Effector memory CD8-positive, alpha-beta T cell (primary cell): ENCODE measurements at regions not wholly inside any gene's neighbourhood (a gene's known extent, or its start where the extent isn't known, plus 50 kb on each side); places are given as distances from the start of the nearest gene placed in this dataset.
"Not testable (repeated sequence)": the region's sequence is repeated elsewhere in the genome, so short reads cannot be mapped to it uniquely, and the experiment has no call there.

Source experiments
- ATAC-seq: fragments of 150-1000 bp; cut with Tn5 transposase; replicated peaks from 2 replicates; pipeline ENCODE4 v1.10.0; 2021; ENCODE audit warnings: mild to moderate bottlenecking, moderate library complexity
- DNase-seq, 3 experiments: peaks; one replicate each; pipeline ENCODE4 v3.0.0; 2021
- H3K27ac Mint-ChIP-seq, 2 donors: one replicate each; pipeline ENCODE4 v1.8.0; 2022; ENCODE audit warnings: mild to moderate bottlenecking in 2 of 2, mixed read lengths in 2 of 2, moderate library complexity in 2 of 2
- H3K27me3 Mint-ChIP-seq, 2 donors: one replicate each; pipeline ENCODE4 v1.8.0; 2022; ENCODE audit warnings: mixed read lengths in 2 of 2
- H3K36me3 Mint-ChIP-seq: one replicate; pipeline ENCODE4 v1.8.0; 2022; ENCODE audit warnings: mild to moderate bottlenecking, moderate library complexity, mixed read lengths; ENCODE audit not compliant: insufficient read depth
- H3K4me1 Mint-ChIP-seq, 2 donors: one replicate each; pipeline ENCODE4 v1.8.0; 2022; ENCODE audit warnings: low read depth in 2 of 2, mixed read lengths in 2 of 2
- H3K4me3 Mint-ChIP-seq, 2 donors: one replicate each; pipeline ENCODE4 v1.8.0; 2022; ENCODE audit warnings: mild to moderate bottlenecking in 2 of 2, mixed read lengths in 2 of 2, moderate library complexity in 2 of 2
- H3K9me3 Mint-ChIP-seq, 2 donors: one replicate each; pipeline ENCODE4 v1.8.0; 2022; ENCODE audit warnings: mixed read lengths in 2 of 2

- ATAC-seq, result peak; percentile 59
- DNase-seq, result peak; percentile 80 to 84 (median 81)
- not testable (repeated sequence) for H3K4me3 Mint-ChIP-seq
These were observed 822.6 kb downstream of the TMEM121 start for GRCh38 chr14:106348873-106349540.

GRCh38 chr14:106349678-106350457 lies 823.5 kb downstream of the TMEM121 start:
- not testable (repeated sequence) for H3K9me3 Mint-ChIP-seq, H3K4me1 Mint-ChIP-seq, H3K27ac Mint-ChIP-seq, DNase-seq, H3K4me3 Mint-ChIP-seq, ATAC-seq, H3K36me3 Mint-ChIP-seq
- peaks cover 34 to 65% of the 10 kb centered on the region in 2 donors for H3K27me3 Mint-ChIP-seq

More at GRCh38 chr14:106348873-106349540, 822.6 kb downstream of the TMEM121 start:
- not testable (repeated sequence) for H3K27ac Mint-ChIP-seq, H3K9me3 Mint-ChIP-seq, H3K36me3 Mint-ChIP-seq, H3K4me1 Mint-ChIP-seq
- peaks cover 27 to 65% of the 10 kb centered on the region in 2 donors for H3K27me3 Mint-ChIP-seq

GRCh38 chr14:106355007-106355791 lies 828.8 kb downstream of the TMEM121 start:
- not testable (repeated sequence) for H3K9me3 Mint-ChIP-seq, ATAC-seq, DNase-seq, H3K4me3 Mint-ChIP-seq, H3K27ac Mint-ChIP-seq, H3K4me1 Mint-ChIP-seq, H3K36me3 Mint-ChIP-seq
- peaks cover 24 to 45% of the 10 kb centered on the region in 2 donors for H3K27me3 Mint-ChIP-seq

DNA sequence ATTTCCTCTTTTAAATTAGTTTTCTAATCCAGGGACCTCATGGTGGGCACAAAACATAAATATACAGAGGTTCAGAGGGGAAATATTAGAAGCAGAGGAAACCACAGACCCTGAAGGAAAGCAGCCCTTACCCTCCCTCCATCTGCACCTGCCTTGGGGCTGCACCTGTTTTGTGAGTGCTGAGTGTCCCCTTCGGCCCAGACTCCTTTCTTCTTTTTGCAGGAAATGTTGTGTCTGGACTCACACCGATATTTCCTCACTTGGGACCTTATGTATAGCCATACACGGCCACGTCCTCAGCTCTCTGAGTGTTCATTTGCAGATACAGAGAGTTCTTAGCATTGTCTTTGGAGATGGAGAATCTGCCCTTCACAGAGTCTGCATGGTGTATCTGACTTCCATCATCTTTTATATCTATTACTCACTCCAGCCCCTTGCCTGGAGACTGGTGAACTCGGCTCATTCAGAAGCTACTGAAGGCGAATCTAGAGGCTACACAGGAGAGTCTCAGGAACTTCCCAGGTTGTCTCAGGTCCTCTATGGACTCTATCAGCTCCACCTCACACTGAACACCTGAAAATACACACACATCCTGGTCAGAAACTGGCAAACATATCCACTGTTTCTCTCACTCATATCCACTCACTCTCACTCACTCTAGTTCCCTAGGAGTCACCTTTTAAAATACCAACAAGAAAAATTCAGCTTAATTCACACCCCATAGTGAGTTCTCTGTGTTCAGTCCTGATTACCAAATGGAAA lies 829.7 kb downstream of the TMEM121 start:
- H3K36me3 Mint-ChIP-seq, ATAC-seq, H3K4me1 Mint-ChIP-seq, H3K27ac Mint-ChIP-seq, DNase-seq, H3K9me3 Mint-ChIP-seq, H3K4me3 Mint-ChIP-seq: not testable (repeated sequence)
- peaks cover 25 to 46% of the 10 kb centered on the region in 2 donors for H3K27me3 Mint-ChIP-seq

- H3K27ac Mint-ChIP-seq, H3K4me1 Mint-ChIP-seq, H3K36me3 Mint-ChIP-seq, DNase-seq, H3K4me3 Mint-ChIP-seq, H3K9me3 Mint-ChIP-seq, ATAC-seq: not testable (repeated sequence)
- H3K27me3 Mint-ChIP-seq, result peaks cover 30 to 46% of the 10 kb centered on the region in 2 donors
These were observed 830.2 kb downstream of the TMEM121 start for GRCh38 chr14:106356643-106356930.

- ATAC-seq, H3K4me1 Mint-ChIP-seq, H3K36me3 Mint-ChIP-seq, H3K4me3 Mint-ChIP-seq, H3K9me3 Mint-ChIP-seq, H3K27ac Mint-ChIP-seq: not testable (repeated sequence)
- DNase-seq, result peak; percentile 45 to 48 (median 46)
- peaks cover 29 to 48% of the 10 kb centered on the region in 2 donors for H3K27me3 Mint-ChIP-seq
These were observed 832.9 kb downstream of the TMEM121 start for GRCh38 chr14:106359157-106359887.

DNA sequence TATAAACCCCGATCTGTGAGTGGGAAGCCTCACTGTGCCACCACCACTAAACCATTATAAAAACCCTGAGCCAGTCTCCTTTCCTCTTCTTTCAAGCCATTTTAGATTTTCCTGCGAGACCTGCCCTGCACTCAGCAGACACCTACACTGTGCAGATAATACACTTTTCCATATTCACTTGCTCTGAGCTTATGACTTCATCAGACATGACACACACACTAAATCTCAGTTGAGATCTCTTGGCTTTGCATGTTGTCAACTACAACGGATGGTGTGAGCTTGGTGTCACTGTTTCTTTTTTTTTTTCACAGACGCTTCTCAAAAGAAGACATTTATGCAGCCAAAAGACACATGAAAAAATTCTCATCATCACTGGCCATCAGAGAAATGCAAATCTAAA lies 839.0 kb downstream of the TMEM121 start:
- not testable (repeated sequence) for H3K4me3 Mint-ChIP-seq, ATAC-seq, DNase-seq, H3K4me1 Mint-ChIP-seq, H3K27ac Mint-ChIP-seq, H3K9me3 Mint-ChIP-seq, H3K36me3 Mint-ChIP-seq
- peaks cover 33 to 43% of the 10 kb centered on the region in 2 donors for H3K27me3 Mint-ChIP-seq

DNA sequence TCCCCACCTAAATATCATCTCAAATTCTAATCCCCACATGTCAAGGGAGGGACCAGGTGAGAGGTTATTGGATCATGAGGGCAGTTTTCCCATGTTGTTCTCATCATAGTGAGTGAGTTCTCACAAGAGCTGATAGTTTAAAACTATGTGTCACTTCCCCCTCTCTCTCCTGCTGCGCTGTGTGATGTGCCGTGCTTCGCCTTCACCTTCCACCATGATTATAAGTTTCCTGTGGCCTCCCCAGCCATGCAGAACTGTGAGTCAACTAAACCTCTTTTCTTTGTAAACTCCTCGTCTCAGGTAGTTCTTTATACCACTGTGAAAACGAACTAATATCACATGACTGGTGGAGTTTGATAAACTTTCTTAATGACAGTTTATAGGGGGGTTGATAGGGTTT lies 839.5 kb downstream of the TMEM121 start:
- ATAC-seq, H3K27ac Mint-ChIP-seq: not testable (repeated sequence)
- H3K27me3 Mint-ChIP-seq, result peaks cover 38 to 44% of the 10 kb centered on the region in 2 donors

GRCh38 chr14:106366971-106367370 lies 840.6 kb downstream of the TMEM121 start:
- not testable (repeated sequence) for H3K36me3 Mint-ChIP-seq, ATAC-seq, H3K4me1 Mint-ChIP-seq, H3K4me3 Mint-ChIP-seq, H3K27ac Mint-ChIP-seq, DNase-seq, H3K9me3 Mint-ChIP-seq
- peaks cover 35 to 47% of the 10 kb centered on the region in 2 donors for H3K27me3 Mint-ChIP-seq

More for the DNA sequence above, 839.5 kb downstream of the TMEM121 start:
- H3K9me3 Mint-ChIP-seq, H3K4me1 Mint-ChIP-seq, H3K4me3 Mint-ChIP-seq, H3K36me3 Mint-ChIP-seq, DNase-seq: not testable (repeated sequence)

- not testable (repeated sequence) for H3K27ac Mint-ChIP-seq, ATAC-seq, H3K36me3 Mint-ChIP-seq, H3K4me3 Mint-ChIP-seq, DNase-seq, H3K9me3 Mint-ChIP-seq
- H3K4me1 Mint-ChIP-seq, result peaks cover 14% of the 10 kb centered on the region in 2 donors
- H3K27me3 Mint-ChIP-seq, result peaks cover 38 to 39% of the 10 kb centered on the region in 2 donors
These were observed 843.1 kb downstream of the TMEM121 start for GRCh38 chr14:106369456-106369855.

DNA sequence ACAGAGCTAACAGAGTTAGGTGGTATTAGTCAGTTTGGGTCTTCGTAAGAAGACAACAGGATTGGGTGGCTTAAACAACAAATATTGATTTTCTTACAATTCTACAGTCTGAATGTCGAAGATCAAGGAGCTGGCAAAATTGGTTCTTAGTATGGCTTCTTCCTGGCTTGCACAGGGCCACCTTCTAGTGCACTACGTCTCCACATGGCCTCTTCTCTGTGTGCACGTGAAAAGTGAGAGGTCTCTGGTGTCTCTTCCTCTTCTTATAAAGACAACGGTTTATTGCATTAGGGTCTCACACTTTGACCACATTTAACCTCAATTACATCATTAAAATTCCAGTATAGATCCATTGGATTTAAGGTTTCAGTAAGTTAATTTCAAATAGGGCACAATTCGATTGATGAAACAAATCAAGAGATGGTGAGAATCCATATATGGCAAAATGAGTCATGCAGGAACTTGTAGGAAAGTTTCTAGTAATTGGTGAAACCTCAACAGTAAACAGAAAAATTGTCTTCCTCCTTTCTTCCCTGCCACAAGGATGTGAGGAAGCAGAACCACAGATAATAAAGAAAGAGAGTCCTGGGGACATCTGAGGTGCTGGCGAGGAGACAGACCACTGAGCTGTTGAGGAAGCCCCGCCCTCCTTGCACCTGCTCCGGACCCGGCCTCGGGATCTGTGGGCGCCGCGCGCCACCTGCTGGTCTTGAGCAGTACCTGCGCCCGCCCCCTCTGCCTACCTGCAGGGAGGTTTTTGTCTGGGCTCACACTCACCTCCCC lies 846.7 kb downstream of the TMEM121 start:
- Mint-ChIP-seq H3K27ac (peak overlapping the region; percentile 18 to 30), H3K4me3 (peak overlapping the region; percentile 48 to 62), H3K4me1 (peaks cover 14 to 16% of the 10 kb centered on the region in 2 donors), H3K27me3 (peaks cover 26 to 29% of the 10 kb centered on the region in 2 donors), H3K9me3 (no peaks in the 10 kb centered on the region), H3K36me3 (no peaks in the 10 kb centered on the region)
- ATAC-seq, result peak; percentile 95
- DNase-seq, result peak; percentile 71 to 76 (median 73)

DNA sequence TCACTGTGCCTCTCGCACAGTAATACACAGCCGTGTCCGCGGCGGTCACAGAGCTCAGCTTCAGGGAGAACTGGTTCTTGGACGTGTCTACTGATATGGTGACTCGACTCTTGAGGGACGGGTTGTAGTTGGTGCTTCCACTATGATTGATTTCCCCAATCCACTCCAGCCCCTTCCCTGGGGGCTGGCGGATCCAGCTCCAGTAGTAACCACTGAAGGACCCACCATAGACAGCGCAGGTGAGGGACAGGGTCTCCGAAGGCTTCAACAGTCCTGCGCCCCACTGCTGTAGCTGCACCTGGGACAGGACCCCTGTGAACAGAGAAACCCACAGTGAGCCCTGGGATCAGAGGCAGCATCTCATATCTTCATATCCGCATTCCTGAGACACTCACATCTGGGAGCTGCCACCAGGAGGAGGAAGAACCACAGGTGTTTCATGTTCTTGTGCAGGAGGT lies 847.3 kb downstream of the TMEM121 start:
- H3K9me3 Mint-ChIP-seq, H3K36me3 Mint-ChIP-seq, ATAC-seq, DNase-seq: not testable (repeated sequence)
- peak overlapping the region; percentile 18 to 30 for H3K27ac Mint-ChIP-seq
- peaks cover 22 to 29% of the 10 kb centered on the region in 2 donors for H3K27me3 Mint-ChIP-seq
- H3K4me1 Mint-ChIP-seq, result peaks cover 14 to 16% of the 10 kb centered on the region in 2 donors
- H3K4me3 Mint-ChIP-seq, result peak overlapping the region; percentile 48 to 62
